ENCODE measurements at regions not wholly inside any gene's neighbourhood (a gene's known extent, or its start where the extent isn't known, plus 50 kb on each side); places are given as distances from the start of the nearest gene placed in this dataset.

- no peak overlapping the region for H3K9ac ChIP-seq (ENCODE audit: low read length)
- H3K27ac ChIP-seq (ENCODE audit: low read depth, low read length): no peak overlapping the region
- no peak overlapping the region for H3K4me2 ChIP-seq (ENCODE audit: low read length)
- ChIA-PET RAD21 (ENCODE audit: low non-redundant PET in 1 of 2, low total read pairs in 2 of 2, uncharacterized antibody in 2 of 2, unreplicated experiment in 2 of 2) (no interaction called here), CTCF (no interaction called here), POLR2A (no interaction called here)
- no peaks in the 10 kb centered on the region for H3K9me3 ChIP-seq (ENCODE audit: control insufficient read depth in 1 of 2, insufficient read depth in 1 of 2, low read depth in 1 of 2, low read length in 2 of 2)
- no TSS peak for BruUV-seq (replicated peaks)
- H3K9me2 ChIP-seq (ENCODE audit: insufficient read depth): no peaks in the 10 kb centered on the region
- H3K27me3 ChIP-seq (ENCODE audit: insufficient read depth, low read length): no peaks in the 10 kb centered on the region
- no peaks in the 10 kb centered on the region for H4K20me1 ChIP-seq (ENCODE audit: insufficient read depth)
- intact Hi-C loops (cut with micrococcal nuclease): no loop called here
- no peak overlapping the region for H2AFZ ChIP-seq (ENCODE audit: low read depth, low read length, poor library complexity, severe bottlenecking)
- H3K4me3 ChIP-seq (replicated peaks in 1 of 2; ENCODE audit: low read depth in 1 of 2, low read length in 2 of 2): no peak overlapping the region
- H3K79me2 ChIP-seq (ENCODE audit: insufficient read depth, low read length): no peaks in the 10 kb centered on the region
- peaks cover 0 to 10% of the 10 kb centered on the region in 2 experiments; a peak in 2 of 4 replicates for H3K4me1 ChIP-seq (ENCODE audit: control insufficient read depth in 1 of 2, insufficient read depth in 2 of 2, low read length in 2 of 2)
- no peak for ATAC-seq
- no peak for DNase-seq (ENCODE audit: low read depth, low spot score)
- no peak for TF ChIP-seq CBX3 (IDR thresholded peaks at IDR 0.05; ENCODE audit: low read depth)
- TF ChIP-seq SIN3A (IDR thresholded peaks at IDR 0.05; ENCODE audit: low read depth): no peak
- TF ChIP-seq CTCF (IDR thresholded peaks at IDR 0.05 in 2 of 3, conservative IDR thresholded peaks at IDR 0.05 in 1 of 3; ENCODE audit: borderline replicate concordance in 1 of 3, insufficient read depth in 1 of 3, low read depth in 2 of 3, low read length in 2 of 3): no peak
- H3K36me3 ChIP-seq (ENCODE audit: control insufficient read depth in 1 of 2, insufficient read depth in 2 of 2, low read length in 2 of 2): no peaks in the 10 kb centered on the region
Measured at GRCh38 chr12:60391051-60391450, 795.2 kb downstream of the SLC16A7 start.

GRCh38 chr12:60391791-60392190 is 796.0 kb downstream of the SLC16A7 start:
- Histone ChIP-seq H3K4me1 (ENCODE audit: control insufficient read depth in 1 of 2, insufficient read depth in 2 of 2, low read length in 2 of 2) (peaks cover 0 to 10% of the 10 kb centered on the region in 2 experiments; a peak in 2 of 4 replicates), H3K9me2 (ENCODE audit: insufficient read depth) (no peaks in the 10 kb centered on the region), H3K79me2 (ENCODE audit: insufficient read depth, low read length) (no peaks in the 10 kb centered on the region), H3K9ac (ENCODE audit: low read length) (no peak overlapping the region), H3K27ac (ENCODE audit: low read depth, low read length) (no peak overlapping the region), H3K9me3 (ENCODE audit: control insufficient read depth in 1 of 2, insufficient read depth in 1 of 2, low read depth in 1 of 2, low read length in 2 of 2) (no peaks in the 10 kb centered on the region), H3K4me3 (replicated peaks in 1 of 2; ENCODE audit: low read depth in 1 of 2, low read length in 2 of 2) (no peak overlapping the region), H3K4me2 (ENCODE audit: low read length) (no peak overlapping the region), H4K20me1 (ENCODE audit: insufficient read depth) (no peaks in the 10 kb centered on the region), H2AFZ (ENCODE audit: low read depth, low read length, poor library complexity, severe bottlenecking) (no peak overlapping the region), H3K36me3 (ENCODE audit: control insufficient read depth in 1 of 2, insufficient read depth in 2 of 2, low read length in 2 of 2) (no peaks in the 10 kb centered on the region), H3K27me3 (ENCODE audit: insufficient read depth, low read length) (no peaks in the 10 kb centered on the region)
- no TSS peak for BruUV-seq (replicated peaks)
- CTCF ChIA-PET: no interaction called here
- POLR2A ChIA-PET: no interaction called here
- no peak for DNase-seq (ENCODE audit: low read depth, low spot score)
- TF ChIP-seq SRF (IDR thresholded peaks at IDR 0.05; ENCODE audit: low read depth) (no peak), ELF1 (IDR thresholded peaks at IDR 0.05; ENCODE audit: borderline replicate concordance, low read depth) (no peak), RAD21 (IDR thresholded peaks at IDR 0.05; ENCODE audit: low read depth) (no peak), FOSL1 (IDR thresholded peaks at IDR 0.05; ENCODE audit: low read depth) (no peak), ZBTB33 (IDR thresholded peaks at IDR 0.05; ENCODE audit: extremely low read depth, insufficient replicate concordance, low read length) (no peak), EZH2phosphoT487 (IDR thresholded peaks at IDR 0.05; ENCODE audit: borderline replicate concordance) (no peak), EGR1 (IDR thresholded peaks at IDR 0.05; ENCODE audit: low read depth) (no peak), REST (IDR thresholded peaks at IDR 0.05; ENCODE audit: low read depth) (no peak), ZNF274 (IDR thresholded peaks at IDR 0.05; ENCODE audit: low read depth, low read length) (no peak), POLR2AphosphoS5 (IDR thresholded peaks at IDR 0.05; ENCODE audit: low read depth, low read length) (no peak), CBX3 (IDR thresholded peaks at IDR 0.05; ENCODE audit: low read depth) (no peak), JUND (IDR thresholded peaks at IDR 0.05) (no peak)
- intact Hi-C loops (cut with micrococcal nuclease): no loop called here
- ATAC-seq: no peak
- RAD21 ChIA-PET (ENCODE audit: low non-redundant PET in 1 of 2, low total read pairs in 2 of 2, uncharacterized antibody in 2 of 2, unreplicated experiment in 2 of 2): no interaction called here
